Parathyroid adenoma (tissue), 2 donors: ENCODE measurements at regions not wholly inside any gene's neighbourhood (a gene's known extent, or its start where the extent isn't known, plus 50 kb on each side); places are given as distances from the start of the nearest gene placed in this dataset.

Source experiments
- H2AFZ ChIP-seq: fragments of 300-600 bp; sonication (generic); one replicate; pipeline ENCODE4 v1.7.0; 2017; ENCODE audit warnings: antibody characterized with exemption, mild to moderate bottlenecking
- H3K27ac ChIP-seq: fragments of 300-600 bp; sonication (generic); one replicate; pipeline ENCODE4 v1.7.0; 2017
- H3K27me3 ChIP-seq: fragments of 300-600 bp; sonication (generic); one replicate; pipeline ENCODE4 v1.7.0; 2017; ENCODE audit warnings: low read length; ENCODE audit not compliant: control insufficient read depth, insufficient read depth
- H3K36me3 ChIP-seq: fragments of 300-600 bp; sonication (generic); one replicate; pipeline ENCODE4 v1.7.0; 2017; ENCODE audit warnings: low read length; ENCODE audit not compliant: control insufficient read depth, insufficient read depth
- H3K4me1 ChIP-seq: fragments of 300-600 bp; sonication (generic); one replicate; pipeline ENCODE4 v1.7.0; 2017; ENCODE audit warnings: control low read depth
- H3K4me2 ChIP-seq: fragments of 300-600 bp; sonication (generic); one replicate; pipeline ENCODE4 v1.7.0; 2017; ENCODE audit warnings: low read length
- H3K4me3 ChIP-seq: fragments of 300-600 bp; sonication (generic); one replicate; pipeline ENCODE4 v1.7.0; 2017; ENCODE audit warnings: low read depth, low read length
- H3K79me2 ChIP-seq: fragments of 300-600 bp; sonication (generic); one replicate; pipeline ENCODE4 v1.7.0; 2017; ENCODE audit warnings: control low read depth
- H3K9ac ChIP-seq: fragments of 300-600 bp; sonication (generic); one replicate; pipeline ENCODE4 v1.7.0; 2017; ENCODE audit warnings: mild to moderate bottlenecking
- H3K9me3 ChIP-seq: fragments of 300-600 bp; sonication (generic); one replicate; pipeline ENCODE4 v1.7.0; 2017; ENCODE audit warnings: low read length; ENCODE audit not compliant: control insufficient read depth
- CTCF ChIP-seq: fragments of 300-600 bp; sonication (generic); IDR thresholded peaks from one replicate; pipeline ENCODE4 v1.7.0; 2017; ENCODE audit warnings: antibody characterized with exemption, mild to moderate bottlenecking
- donor health status: primary hyperparathyroidism.

DNA sequence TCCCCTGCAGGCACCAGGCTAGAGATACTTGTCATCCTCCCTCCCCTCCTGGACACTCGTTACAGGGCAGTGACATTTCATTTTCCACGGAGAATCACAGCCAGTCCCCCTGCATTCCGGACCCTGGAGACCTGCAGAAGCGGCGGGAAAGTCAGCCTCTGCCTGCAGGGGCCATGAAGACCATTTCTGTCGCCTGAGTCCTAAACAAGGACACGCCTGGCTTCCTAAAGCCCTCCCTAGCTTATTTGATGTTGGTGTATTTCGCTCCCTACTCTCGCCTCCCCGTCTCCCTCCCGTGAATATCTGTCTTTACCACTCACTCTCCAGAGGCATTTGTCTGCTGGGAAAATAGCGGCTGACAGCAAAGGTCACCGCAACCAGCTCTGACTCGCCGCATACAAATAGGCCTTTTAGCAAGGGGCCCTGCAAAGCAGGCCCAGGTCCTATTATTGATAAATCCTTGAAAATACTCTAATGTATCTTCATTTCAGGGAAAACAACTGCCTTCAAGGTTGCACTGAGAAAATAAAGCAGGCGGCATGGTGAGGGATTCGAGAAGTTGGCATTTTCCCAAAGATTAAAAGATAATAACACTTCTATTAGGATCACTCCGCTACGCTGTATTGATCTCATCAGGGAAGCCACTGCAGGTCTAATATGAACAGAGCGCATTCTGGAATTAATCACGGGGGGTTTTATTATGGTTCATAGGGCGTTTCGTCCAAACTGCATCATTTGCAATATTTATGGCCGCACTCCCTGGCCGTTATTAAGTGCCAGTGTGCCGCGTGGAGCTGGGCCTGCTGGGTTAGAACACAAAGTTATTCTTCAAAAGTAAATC is 447.1 kb upstream of the CDH5 start:
- TF ChIP-seq CTCF = no peak

DNA sequence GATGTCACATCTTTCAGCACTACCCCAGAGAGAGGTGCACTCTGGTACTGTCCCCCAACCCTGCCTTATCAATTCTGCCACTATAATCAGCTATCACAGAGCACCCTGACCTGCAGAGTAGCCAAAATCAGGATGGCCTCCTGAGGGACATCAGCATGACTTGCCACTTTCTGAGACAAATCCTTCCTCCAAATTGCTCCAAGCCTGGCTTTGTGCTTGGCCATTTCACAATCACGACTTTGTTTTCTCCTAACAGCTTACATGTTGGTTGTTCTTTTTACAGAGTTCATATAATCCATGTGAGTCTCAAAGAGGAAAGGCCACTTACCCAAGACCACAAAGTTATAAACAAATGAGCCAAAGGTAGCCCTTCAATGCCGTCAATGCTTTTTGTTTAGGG is 449.0 kb upstream of the CDH5 start:
- Histone ChIP-seq H3K27me3 (no peaks in the 10 kb centered on the region), H2AFZ (no peak overlapping the region), H3K4me1 (no peaks in the 10 kb centered on the region), H3K27ac (no peak overlapping the region), H3K4me2 (no peak overlapping the region), H3K4me3 (no peak overlapping the region), H3K79me2 (no peaks in the 10 kb centered on the region), H3K36me3 (no peaks in the 10 kb centered on the region), H3K9me3 (no peaks in the 10 kb centered on the region), H3K9ac (no peak overlapping the region)
- TF ChIP-seq CTCF = no peak

More for the DNA sequence above, 447.1 kb upstream of the CDH5 start:
- H3K79me2 ChIP-seq = no peaks in the 10 kb centered on the region
- no peaks in the 10 kb centered on the region for H3K9me3 ChIP-seq
- H3K36me3 ChIP-seq = no peaks in the 10 kb centered on the region
- H3K4me1 ChIP-seq = no peaks in the 10 kb centered on the region
- H3K4me3 ChIP-seq = no peak overlapping the region
- H3K27me3 ChIP-seq = no peaks in the 10 kb centered on the region
- H3K27ac ChIP-seq = no peak overlapping the region
- no peak overlapping the region for H3K9ac ChIP-seq
- no peak overlapping the region for H2AFZ ChIP-seq
- H3K4me2 ChIP-seq = no peak overlapping the region

DNA sequence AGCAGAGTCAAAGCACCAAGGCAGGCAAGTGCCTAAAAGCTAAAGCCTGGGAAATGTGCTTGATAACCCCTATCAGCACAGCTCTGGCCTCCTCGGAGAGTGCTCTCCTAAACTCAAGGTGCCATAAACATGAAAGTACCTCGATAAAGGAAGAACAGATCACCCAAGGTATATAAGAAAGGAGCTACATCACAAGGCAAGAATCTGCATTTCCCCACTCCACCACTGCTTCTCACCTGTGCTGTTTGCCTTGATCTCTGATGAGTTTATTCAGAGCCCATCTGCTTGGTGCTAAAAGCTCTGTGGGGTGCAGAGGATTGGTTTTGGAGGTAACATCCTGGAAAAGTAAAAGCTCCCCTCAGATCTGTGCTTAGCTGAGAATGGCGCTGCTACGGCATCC is 449.5 kb upstream of the CDH5 start:
- H3K9ac ChIP-seq = no peak overlapping the region
- no peak overlapping the region for H2AFZ ChIP-seq
- no peaks in the 10 kb centered on the region for H3K36me3 ChIP-seq
- no peak overlapping the region for H3K4me3 ChIP-seq
- no peak overlapping the region for H3K4me2 ChIP-seq
- no peaks in the 10 kb centered on the region for H3K4me1 ChIP-seq
- H3K79me2 ChIP-seq = no peaks in the 10 kb centered on the region
- TF ChIP-seq CTCF = no peak
- H3K27me3 ChIP-seq = no peaks in the 10 kb centered on the region
- no peaks in the 10 kb centered on the region for H3K9me3 ChIP-seq
- H3K27ac ChIP-seq = no peak overlapping the region

- Histone ChIP-seq H3K9ac (no peak overlapping the region), H2AFZ (no peak overlapping the region), H3K9me3 (no peaks in the 10 kb centered on the region), H3K79me2 (no peaks in the 10 kb centered on the region), H3K4me2 (no peak overlapping the region), H3K4me1 (peaks cover 5% of the 10 kb centered on the region), H3K36me3 (no peaks in the 10 kb centered on the region), H3K4me3 (no peak overlapping the region), H3K27me3 (no peaks in the 10 kb centered on the region), H3K27ac (no peak overlapping the region)
- no peak for TF ChIP-seq CTCF
Observed at GRCh38 chr16:65910291-65910690, 456.2 kb upstream of the CDH5 start.
